NCI-H2081 (cell line): ENCODE measurements at regions not wholly inside any gene's neighbourhood (a gene's known extent, or its start where the extent isn't known, plus 50 kb on each side); places are given as distances from the start of the nearest gene placed in this dataset.

Experiments
- DNase-seq, 2 experiments: peaks; one replicate each; lab custom pipeline; 2025; lab: John Stamatoyannopoulos, UW

DNA sequence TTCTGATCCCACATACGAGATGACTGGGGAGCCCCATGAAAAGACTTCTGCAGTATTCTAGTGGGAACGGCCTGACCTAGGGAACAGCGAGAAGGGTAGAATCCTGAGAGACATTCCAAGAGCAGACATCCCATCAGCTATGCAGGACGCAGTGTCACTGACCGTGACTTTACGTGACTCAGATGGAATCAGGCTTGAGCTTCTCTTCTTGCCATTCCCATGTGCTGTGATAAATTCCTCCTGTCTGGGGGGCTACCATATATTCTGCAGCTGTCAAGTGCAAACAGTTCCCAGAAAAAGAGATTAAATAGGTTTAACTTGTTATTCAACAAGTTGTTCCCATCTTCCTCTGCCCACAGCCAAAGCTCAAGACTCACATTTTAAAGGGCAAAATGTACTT lies 73.1 kb upstream of the PDE1C start:
- DNase-seq, result no peak

DNA sequence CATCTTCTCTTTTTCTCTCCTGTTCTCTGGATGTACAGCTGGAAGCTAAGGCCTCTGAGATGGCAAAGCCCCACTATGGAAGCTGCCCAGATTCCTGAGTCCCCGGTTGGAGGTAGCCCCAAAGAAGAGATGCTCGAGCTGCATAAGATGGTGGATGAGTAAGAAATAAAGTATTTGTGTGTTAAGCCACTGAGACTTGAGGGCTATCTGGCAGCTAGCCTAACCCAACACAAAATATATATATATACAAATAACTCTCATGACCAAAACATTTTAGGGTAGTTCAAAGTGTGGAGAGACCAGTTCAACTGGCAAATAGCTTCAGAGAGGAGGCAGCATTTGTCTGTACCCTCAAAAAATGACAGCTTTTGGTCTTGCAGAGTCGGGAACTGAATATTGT lies 72.4 kb upstream of the PDE1C start:
- no peak for DNase-seq

DNA sequence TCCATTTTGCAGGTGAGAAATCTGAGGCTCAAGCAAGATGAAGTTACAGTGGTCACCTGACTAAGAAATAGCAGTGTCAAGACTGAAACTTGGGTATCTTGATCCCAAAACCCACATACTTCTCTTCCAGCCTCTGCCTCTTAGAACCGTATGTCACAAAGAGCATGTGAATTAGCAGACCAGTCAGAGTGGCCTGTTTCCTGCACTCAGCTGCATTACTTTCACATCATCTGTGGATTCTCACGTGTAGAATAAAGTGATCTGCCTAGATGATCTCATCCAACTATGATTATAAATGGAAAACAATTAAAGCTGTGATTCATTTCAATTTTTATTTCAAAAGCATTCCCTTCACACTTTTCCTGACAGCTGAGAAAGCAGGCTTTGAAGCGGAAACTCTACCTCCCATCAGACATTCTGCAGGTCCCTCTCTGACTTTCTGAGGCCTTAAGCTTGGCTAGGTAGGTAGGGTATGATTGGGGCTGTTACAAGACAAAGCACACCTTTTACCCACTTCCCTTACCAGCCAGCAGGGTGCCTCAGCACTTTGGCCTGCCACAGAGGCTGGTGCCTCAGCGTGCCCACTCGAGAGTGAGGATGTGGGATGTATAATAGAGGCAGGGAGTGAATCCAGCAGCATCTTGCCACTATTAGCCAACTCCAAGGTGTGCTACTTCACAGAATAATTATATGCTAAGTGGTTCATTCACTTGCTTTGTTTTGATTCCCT lies 70.2 kb upstream of the PDE1C start:
- no peak for DNase-seq

DNA sequence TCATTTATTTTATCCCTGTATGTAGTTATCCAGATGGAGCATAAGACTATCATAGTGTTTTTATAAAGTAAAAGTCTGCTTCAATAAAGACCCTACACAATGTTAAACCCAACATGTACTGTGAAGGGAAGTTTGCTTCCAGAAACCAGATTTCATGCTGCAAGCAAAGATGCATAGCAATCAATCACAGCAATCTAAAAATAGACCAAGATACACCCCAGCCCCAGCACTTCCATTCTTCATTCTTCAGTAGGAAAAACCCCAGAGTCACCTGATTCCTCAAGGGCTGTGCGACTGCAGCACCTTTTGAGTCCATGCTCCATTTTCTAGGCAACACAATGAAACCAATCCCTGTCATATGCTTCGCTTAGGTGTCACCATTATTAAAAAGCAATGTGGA lies 66.9 kb upstream of the PDE1C start:
- no peak for DNase-seq

DNA sequence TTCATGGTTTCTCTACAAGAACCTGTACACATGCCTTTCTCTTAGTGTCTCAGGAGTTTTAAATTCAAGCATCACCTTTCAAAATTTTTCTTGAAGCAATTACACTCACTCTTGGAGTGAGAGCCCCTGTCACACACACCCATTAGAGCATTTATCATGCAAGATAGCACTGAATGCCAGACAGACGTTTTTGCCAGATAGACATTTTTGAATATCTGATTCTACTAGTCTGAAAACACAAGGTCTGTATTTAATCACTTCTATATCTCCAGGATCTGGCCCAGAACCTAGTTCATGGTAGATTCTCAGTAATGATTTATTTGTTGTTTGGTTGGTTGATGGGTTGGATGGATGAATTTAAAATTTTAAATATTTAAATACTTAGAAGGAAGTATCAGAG lies 60.9 kb upstream of the PDE1C start:
- DNase-seq, result no peak

DNA sequence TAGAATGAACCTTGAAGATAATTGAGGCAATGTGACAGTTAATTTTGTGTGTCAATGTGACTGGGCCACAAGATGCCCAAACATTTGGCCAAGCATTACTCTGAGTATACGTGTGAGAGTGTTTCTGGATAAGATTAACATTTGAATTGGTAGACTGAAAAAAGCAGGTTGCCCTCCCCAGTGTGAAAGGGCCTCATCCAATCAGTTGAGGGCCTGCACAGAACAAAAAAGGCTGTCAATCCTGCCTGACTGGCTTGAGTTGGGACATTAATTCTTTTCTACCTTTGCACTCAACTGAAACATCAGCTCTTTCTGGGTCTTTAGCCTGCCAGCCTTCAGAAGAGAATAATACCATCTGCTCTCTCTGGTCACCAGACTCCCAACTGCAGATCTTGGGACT lies 56.6 kb upstream of the PDE1C start:
- no peak for DNase-seq
